ENCODE measurements at regions not wholly inside any gene's neighbourhood (a gene's known extent, or its start where the extent isn't known, plus 50 kb on each side); places are given as distances from the start of the nearest gene placed in this dataset.
"Not testable (repeated sequence)": the region's sequence is repeated elsewhere in the genome, so short reads cannot be mapped to it uniquely, and the experiment has no call there.

DNA sequence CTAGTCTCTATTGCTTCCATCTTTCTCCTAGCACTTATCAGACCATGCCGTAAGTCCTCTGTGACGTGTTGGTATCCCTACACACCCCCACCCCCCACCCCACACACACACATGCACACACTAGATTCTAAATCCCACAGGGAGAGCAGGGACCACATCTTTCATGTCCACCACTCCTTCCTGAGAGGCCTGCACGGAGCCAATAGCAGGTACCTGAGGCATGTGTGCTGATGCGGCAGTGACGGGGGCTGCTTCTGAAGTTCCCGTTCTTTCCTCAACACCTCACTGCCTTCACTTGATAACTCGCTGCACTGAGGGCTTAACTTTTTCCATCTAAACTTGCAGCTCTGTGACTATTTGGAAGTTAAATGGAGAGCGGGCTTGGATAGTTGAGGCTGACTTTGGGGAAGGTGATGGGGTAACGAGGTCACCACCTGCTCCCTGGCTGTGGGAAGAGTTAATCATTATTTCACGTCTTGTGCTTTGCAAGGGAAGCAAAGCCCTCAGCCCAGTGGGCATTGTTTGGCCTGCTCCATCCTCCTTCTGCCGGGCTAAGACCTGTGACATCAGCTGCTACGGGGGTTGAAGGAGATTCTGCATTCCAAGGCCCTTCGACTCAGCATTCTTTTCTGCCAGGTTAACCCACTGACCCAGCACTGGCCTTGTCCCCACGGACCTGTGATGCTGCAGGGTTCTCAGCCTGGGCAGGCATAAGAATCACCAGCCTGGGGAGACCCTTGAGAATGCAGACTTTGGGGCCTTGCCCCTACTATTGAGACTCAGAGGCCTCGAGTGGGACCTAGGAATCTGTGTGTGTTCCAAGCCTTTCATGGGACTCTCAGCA lies 187.8 kb downstream of the ANKRD60 start:
- DNase-seq (ENCODE audit: low spot score) = no peak

- DNase-seq (ENCODE audit: low spot score) = no peak
These were observed 189.0 kb downstream of the ANKRD60 start for GRCh38 chr20:58039274-58040092.

GRCh38 chr20:58038123-58038654 lies 190.3 kb downstream of the ANKRD60 start:
- no peak for DNase-seq (ENCODE audit: low spot score)

DNA sequence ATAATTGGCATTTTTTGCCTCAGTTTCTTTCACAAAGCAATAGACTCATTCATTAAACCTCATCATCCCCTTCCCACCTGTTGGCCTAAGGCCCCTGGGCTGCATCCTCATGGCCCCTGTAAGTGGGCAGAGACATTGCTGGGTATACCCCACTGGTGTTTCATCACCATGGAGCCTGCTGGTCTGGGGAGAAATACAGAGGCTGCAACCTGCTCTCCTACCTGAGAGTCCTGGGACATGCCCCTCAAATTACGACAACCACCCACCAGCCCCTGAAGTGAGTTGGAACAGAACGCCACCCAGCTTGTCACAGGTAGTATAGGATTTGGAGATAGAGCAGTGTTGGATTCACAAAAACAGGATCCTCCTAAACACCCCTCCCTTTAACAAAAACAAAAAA lies 190.8 kb downstream of the ANKRD60 start:
- no peak for DNase-seq (ENCODE audit: low spot score)

DNA sequence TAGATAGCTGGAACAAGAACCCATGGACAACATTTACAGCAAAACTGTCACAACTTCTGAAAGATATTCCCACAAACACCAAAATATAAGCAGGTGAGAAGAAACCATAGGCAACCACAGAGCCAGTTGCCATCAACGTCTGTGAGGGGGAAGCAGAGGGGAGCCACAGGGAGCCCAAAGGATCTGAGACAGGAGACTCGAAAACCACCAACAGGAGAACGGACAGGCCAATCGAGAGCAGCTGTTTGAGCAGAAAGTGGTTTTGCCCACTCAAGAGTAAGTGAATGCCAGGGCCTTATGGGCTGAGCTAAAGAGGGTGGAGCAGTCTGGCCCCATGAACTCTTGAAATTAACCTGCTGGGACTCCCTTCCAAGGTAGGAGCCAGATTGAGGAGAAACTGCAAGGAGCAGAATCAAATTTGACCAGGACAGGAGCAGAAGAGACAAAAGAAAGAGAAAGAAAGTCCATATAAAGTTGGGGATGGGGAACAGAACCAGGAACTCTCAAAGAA lies 195.4 kb downstream of the ANKRD60 start:
- DNase-seq (ENCODE audit: low spot score) = no peak

DNA sequence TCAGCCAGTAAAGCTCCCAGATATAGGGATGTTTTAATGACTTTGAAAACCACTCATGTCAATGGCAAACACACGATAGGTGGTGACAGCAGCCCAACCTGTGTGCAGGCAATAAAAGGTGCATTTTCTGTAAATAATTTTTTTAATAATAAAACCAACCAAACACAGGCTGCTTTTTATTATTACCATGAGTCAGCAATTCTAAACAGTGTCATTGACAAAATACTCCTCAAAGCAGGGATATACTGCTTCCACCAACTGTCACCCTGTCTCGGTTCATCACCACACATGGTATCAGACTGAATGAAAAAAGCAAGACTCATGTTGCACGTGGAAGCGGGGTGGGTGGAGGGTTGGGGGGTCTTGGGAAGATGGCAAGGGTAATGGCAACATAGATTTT lies 195.9 kb downstream of the ANKRD60 start:
- DNase-seq (ENCODE audit: low spot score) = no peak

GRCh38 chr20:58031350-58031749 lies 197.1 kb downstream of the ANKRD60 start:
- DNase-seq (ENCODE audit: low spot score) = not testable (repeated sequence)

- DNase-seq (ENCODE audit: low spot score) = no peak
These were observed 200.3 kb downstream of the ANKRD60 start for GRCh38 chr20:58028123-58028522.

- DNase-seq (ENCODE audit: low spot score) = no peak
These were observed 202.1 kb downstream of the ANKRD60 start for GRCh38 chr20:58026361-58026760.

- DNase-seq (ENCODE audit: low spot score) = no peak
These were observed 203.2 kb downstream of the ANKRD60 start for GRCh38 chr20:58025233-58025632.

- no peak for DNase-seq (ENCODE audit: low spot score)
These were observed 204.2 kb downstream of the ANKRD60 start for GRCh38 chr20:58024241-58024721.

DNA sequence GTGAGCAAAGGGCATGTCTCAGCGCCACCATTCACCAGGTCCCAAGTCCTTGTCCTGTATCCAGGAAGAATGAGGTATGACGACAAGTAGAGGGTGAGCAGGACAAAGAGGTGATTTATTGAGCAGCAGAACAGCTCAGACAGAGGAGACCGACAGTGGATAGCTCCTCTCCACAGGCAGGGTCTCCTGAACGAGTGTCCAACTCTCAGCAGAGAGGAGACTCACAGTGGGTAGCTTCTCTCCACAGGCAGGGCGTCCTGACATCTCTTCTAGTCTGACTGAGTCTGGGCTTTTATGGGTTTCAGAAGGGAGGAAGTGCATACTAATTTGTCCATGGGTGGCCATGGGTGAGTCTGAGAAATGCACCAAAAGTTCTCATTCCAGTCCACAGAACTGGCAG lies 204.7 kb downstream of the ANKRD60 start:
- no peak for DNase-seq (ENCODE audit: low spot score)

GRCh38 chr20:58023346-58023745 lies 205.1 kb downstream of the ANKRD60 start:
- no peak for DNase-seq (ENCODE audit: low spot score)

DNA sequence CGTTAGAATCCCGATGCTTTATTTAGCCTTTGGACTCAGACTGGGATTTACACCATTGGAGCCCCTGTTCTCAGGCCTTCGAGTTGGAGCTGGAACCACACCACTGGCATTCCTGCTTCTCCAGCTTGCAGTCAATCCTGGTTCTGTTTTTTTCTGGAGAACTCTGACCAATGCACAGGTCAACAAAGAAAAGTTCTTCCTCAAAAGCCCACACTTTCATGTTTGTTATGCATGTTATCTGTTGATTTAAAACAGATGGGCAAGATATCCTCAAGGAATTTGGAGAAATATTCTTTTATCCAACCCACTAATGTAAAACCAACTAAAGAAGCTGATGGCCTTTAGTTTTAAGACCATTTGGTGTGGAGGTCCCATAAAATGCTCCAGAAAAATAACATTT lies 205.7 kb downstream of the ANKRD60 start:
- no peak for DNase-seq (ENCODE audit: low spot score)

GRCh38 chr20:58021481-58021880 lies 207.0 kb downstream of the ANKRD60 start:
- no peak for DNase-seq (ENCODE audit: low spot score)

GRCh38 chr20:58020656-58021454 lies 207.6 kb downstream of the ANKRD60 start:
- DNase-seq (ENCODE audit: low spot score) = no peak

GRCh38 chr20:58019850-58020625 lies 208.4 kb downstream of the ANKRD60 start:
- no peak for DNase-seq (ENCODE audit: low spot score)

GRCh38 chr20:58019027-58019849 lies 209.2 kb downstream of the ANKRD60 start:
- no peak for DNase-seq (ENCODE audit: low spot score)

DNA sequence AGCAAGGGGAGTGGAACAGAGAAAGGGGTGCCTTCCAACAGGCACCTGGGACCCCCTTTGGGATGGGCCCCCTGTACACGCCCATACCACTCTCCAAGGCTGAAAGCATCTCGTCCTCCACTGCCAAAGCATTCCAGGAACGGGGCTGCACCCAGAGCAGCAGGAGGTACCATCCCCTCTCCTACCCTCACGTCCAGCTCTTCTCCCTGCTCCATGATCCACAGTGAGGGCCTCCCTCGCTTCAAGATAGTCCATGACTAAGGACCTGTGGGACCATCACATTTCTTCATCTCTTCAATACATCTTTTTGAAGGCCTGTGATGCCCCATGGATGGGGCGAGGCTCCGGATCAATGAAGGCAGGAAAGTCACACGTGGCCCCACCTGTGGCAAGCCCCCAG lies 209.9 kb downstream of the ANKRD60 start:
- no peak for DNase-seq (ENCODE audit: low spot score)

GRCh38 chr20:58017970-58018530 lies 210.4 kb downstream of the ANKRD60 start:
- no peak for DNase-seq (ENCODE audit: low spot score)
